Head of caudate nucleus (tissue), 42 donors: ENCODE measurements at regions not wholly inside any gene's neighbourhood (a gene's known extent, or its start where the extent isn't known, plus 50 kb on each side); places are given as distances from the start of the nearest gene placed in this dataset.
"Not testable (repeated sequence)": the region's sequence is repeated elsewhere in the genome, so short reads cannot be mapped to it uniquely, and the experiment has no call there.

Source experiments
- DNase-seq, 42 donors: peaks; one replicate each; pipeline versions ENCODE4 v3.0.0 to v3.0.0-alpha.2; 2020 to 2021; ENCODE audit warnings: mixed read lengths in 7 of 42
- intact Hi-C: fragments of 100-400 bp; cut with DNase I; formaldehyde crosslinking; loops from one replicate; pipeline ENCODE4 v1.15.0; 2022

DNA sequence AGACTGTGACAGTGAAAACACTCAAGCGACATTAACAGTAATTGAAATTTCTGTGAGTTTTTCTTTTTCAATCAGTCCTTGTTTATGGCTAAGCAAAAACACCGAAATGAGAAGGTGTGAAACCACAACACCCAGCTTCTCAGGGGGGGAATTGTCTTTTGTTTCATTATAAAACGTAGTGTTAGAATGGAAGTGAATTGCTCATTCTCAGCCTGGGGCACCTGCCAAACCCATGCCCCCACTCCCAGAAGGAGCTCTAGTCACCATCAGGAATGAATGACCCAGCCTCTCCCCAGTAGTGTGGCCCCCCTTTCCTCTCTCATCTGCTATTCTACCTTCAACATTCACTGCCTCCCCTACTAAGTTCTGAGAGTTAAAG, 185.8 kb upstream of the CFAP20DC start:
- DNase-seq = no peak
- intact Hi-C loops = no loop called here

DNA sequence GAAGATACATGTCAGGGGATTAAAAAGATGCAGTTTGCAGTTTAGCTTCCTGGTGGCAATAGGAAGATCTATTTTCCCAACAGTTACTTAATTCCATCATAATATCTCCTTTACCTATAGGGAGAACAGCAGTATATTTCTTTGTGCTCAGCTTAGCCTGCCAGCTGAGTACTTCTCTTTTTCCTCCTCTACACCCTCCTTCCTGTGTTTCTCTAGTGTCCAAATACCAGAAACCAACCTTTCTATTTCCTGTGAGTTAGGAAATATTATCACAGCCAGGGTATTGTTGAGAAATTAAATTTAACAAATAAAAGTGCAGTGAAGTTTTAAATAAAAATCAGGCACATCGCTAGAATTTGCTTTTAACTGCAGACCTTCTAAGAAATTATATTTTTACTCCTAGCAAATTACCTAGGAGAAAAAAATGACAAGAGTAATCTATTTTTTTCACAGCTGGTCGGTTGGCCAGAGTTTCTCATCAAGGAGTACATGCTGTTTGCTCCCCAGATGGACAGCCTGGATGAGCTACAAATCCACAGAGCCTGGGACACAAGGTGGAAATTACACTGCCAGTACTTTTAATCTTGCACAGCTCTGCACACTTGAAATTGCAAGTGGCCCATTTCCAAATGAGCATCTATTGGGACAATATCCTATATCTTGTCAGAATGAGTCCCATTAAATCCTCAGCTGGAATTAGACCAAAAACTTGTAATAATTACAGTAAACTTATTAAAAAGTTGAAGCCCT, 185.2 kb upstream of the CFAP20DC start:
- intact Hi-C loops = no loop called here
- DNase-seq = no peak

DNA sequence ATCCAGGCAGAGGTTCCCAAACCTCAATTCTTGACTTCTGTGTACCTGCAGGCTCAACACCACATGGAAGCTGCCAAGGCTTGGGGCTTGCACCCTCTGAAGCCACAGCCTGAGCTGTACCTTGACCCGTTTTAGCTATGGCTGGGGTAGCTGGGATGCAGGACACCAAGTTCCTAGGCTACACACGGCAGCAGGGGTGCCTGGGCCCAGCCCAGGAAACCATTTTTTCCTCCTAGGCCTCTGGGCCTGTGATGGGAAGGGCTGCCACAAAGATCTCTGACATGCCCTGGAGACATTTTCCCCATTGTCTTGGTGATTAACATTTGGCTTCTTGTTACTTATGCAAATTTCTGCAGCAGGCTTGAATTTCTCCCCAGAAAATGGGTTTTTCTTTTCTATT, 180.6 kb upstream of the CFAP20DC start:
- DNase-seq, intact Hi-C loops: not testable (repeated sequence)

DNA sequence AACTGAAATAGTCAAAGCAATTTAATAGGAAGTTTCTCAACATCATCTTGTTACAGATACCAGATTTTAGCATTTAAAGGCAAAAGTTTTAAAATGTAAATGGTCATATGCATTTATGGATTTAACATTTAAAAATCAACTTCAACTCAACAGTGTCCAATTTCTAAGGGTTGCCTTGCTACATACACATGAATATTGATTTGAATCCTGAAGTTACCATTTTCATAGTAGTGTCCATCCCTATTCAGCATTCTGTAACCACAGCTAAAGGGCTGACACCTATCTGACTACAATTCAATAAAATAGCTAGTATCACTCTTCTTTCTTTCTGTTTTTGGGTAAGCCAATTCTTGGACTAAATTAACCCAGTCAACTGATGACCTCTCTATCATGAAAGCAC, 164.0 kb upstream of the CFAP20DC start:
- intact Hi-C loops = no loop called here
- DNase-seq = no peak

DNA sequence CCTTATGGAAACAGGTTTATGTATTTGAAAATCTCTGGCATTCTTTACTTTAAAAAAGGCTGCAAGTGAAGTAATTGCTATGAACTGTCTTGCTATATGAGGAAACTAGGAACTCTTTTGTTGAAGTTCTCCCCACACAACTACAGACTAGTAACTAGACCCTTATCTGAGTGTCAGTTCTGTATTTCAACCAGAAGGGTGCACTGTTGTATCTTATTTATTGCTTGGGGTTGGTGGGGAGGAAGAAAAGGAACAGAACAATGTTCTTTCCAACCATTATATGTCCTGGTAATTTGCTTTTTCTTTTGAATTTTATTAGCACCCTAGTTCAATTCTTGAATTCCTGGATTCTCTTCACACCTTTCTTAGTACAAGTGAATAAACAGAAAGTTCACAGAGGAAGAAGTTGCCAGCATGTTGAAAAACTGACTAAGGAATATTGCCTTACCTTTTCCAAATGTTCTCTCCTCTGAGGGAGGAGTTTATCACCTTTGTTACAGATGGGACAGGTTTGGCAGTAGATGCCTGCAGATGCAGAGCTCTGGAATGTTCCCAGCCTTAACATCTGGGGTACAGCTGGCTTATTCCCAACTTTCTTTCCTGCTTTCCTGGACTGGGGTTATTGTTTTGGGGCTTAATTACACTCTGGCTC, 162.4 kb upstream of the CFAP20DC start:
- peak in 8 of 42 donors; percentile 12 to 69 (median 24) for DNase-seq

GRCh38 chr3:59210260-59210659, 160.4 kb upstream of the CFAP20DC start:
- DNase-seq = no peak
- intact Hi-C loops = no loop called here

More for the DNA sequence above, 162.4 kb upstream of the CFAP20DC start:
- intact Hi-C loops = no loop called here

GRCh38 chr3:59192473-59192872, 142.6 kb upstream of the CFAP20DC start:
- intact Hi-C loops = no loop called here
- DNase-seq = no peak

DNA sequence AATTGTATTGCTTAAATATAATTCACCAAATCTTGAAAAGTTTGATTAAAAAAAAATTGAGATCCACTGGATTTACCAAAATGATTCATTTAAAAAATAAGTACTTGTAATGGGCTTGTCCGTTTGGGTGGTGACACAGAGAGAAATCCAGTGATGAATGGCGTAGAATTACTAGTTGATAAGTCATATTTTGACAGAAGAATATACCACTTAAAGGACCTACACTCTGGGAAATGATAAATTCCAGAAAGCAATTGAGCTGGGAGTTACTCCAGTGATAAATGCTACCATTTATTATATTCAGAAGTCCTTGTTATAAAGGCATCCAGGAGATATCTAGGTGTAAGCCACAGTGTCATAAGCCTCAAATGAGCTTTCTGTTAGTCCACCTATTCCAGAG, 141.8 kb upstream of the CFAP20DC start:
- no peak for DNase-seq
- intact Hi-C loops = no loop called here

DNA sequence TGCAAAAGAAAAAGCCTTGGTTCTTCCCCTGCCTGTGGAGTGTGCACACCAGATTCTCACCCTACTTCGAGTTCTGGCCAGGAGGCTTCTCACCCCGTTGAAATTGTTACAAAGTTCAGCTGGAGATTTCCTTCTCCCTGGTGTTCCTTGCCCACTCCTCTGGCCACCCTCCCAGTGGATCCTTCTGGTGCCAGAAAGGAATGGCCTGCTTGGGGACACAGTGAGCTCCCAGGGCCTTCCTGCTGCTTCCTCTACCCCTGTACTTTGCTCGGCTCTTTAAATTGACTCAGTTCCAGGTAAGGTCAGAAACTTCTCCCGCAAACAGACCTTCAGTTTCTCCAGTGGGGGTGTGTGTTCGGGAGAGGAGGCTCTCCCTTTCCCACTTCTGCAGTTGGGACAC, 140.1 kb upstream of the CFAP20DC start:
- intact Hi-C loops = no loop called here
- no peak for DNase-seq

- intact Hi-C loops = no loop called here
- no peak for DNase-seq
These were observed 139.7 kb upstream of the CFAP20DC start for GRCh38 chr3:59189526-59189925.

- intact Hi-C loops = no loop called here
- DNase-seq = no peak
These were observed 136.9 kb upstream of the CFAP20DC start for GRCh38 chr3:59186725-59187124.

DNA sequence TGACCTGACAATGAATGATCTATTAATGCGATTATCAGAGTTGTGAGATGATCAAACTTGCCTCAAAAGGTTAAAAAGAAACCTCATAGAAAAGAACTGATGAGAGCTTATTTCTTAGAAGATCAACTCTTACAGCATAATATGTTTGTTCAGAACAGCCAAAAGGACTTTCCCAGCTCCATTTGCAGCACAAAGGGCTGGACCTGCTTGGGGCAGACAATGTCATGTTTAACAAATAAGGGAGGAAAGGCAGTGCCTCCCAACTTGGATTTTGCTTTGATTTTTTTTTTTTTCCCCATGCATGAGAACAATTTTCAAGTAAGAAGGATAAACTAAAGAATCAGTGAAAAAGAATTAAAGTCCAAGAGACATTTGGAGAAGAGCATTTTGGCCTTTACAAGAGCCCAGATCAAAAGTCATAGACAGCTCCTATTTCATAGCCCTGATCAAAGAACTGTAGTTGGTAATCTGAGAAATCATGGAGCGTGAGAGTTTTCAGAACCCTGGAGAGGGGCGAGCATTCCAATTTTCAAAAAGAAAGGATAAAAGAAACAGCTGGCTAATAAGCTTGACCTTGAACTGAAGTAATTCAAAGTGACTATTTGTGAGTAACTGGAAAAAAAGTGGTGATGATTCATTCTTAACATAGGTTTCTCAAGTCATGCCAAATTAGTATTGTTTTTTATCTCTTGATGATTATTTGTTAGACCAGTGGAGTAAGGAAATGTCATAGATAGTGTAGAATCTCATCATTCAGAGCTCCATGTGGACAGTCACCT, 136.0 kb upstream of the CFAP20DC start:
- intact Hi-C loops = no loop called here
- DNase-seq = no peak

GRCh38 chr3:59180006-59180405, 130.2 kb upstream of the CFAP20DC start:
- intact Hi-C loops = no loop called here
- DNase-seq = no peak

DNA sequence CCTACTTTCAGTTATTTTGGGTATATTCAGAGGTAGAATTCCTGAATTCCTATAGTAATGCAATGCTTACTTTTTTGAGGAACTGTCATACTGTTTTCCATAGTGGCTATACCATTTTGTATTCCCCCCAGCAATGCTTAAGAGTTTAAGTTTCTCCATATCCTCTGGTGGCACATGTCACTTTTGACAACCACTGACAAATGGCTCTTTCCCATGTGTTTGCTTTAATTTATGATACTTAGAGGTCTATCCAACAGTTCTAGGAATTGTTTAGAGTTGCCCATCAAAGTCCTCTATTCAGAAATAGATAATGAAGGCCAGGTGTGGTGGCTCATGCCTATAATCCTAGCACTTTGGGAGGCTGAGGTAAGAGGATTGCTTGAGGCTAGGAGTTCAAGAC, 128.9 kb upstream of the CFAP20DC start:
- DNase-seq = no peak
- intact Hi-C loops = no loop called here

- intact Hi-C loops = no loop called here
These were observed 121.7 kb upstream of the CFAP20DC start for GRCh38 chr3:59171491-59171890.

GRCh38 chr3:59170166-59170565, 120.3 kb upstream of the CFAP20DC start:
- intact Hi-C loops, DNase-seq: not testable (repeated sequence)

More at GRCh38 chr3:59171491-59171890, 121.7 kb upstream of the CFAP20DC start:
- no peak for DNase-seq

DNA sequence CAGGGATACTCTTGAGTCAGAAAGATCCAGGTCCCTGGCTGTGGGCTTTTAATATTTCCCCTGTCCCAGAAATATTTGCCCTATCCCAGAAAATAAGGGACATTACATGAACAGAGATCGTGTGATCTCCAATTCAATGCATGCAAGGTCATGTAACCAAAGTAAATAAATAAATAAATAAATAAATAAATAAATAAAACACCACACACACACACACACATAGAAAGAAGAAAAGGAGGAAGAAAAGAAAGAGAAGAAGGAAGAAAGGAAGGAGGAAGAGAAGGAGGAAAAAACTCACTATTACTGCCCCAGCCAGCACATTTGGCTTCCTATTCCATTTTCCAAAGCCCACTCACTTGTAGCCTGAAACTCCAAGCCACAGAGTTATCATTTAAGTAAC, 117.9 kb upstream of the CFAP20DC start:
- intact Hi-C loops = no loop called here

GRCh38 chr3:59163953-59164352, 114.1 kb upstream of the CFAP20DC start:
- no peak for DNase-seq
- intact Hi-C loops = no loop called here

More for the DNA sequence above, 117.9 kb upstream of the CFAP20DC start:
- no peak for DNase-seq

- DNase-seq = no peak
- intact Hi-C loops = no loop called here
These were observed 111.2 kb upstream of the CFAP20DC start for GRCh38 chr3:59161048-59161447.

DNA sequence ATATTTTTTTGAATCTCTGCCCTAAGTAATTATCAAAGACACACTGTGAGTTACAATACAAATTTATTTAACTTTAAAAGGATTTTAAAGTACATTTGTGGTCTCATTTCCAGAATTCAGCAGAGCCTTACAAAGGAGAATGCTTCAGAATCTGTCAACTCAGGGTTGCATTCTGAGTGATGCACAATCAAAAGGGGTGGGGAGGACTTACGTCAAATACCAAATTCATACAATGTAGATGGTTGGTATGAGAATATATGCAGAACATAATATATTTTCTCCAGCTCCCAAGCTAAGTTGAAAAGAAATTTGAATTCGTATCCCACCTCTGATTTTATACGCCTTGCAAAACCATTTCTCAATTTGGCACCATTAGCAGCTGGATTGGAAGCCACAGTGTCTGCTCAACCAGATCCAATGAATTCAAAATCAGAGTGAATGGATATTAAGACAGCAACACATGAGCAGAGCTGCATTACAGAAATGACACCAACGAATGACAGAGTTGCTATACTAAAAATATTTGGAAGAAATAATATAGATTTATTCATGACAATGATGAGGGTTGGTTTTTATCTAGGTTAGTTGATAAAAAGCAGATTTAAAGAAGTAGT, 110.4 kb upstream of the CFAP20DC start:
- intact Hi-C loops = no loop called here
- DNase-seq = no peak
